HG03342 (cell line): ENCODE measurements at regions not wholly inside any gene's neighbourhood (a gene's known extent, or its start where the extent isn't known, plus 50 kb on each side); places are given as distances from the start of the nearest gene placed in this dataset.
"Not testable (repeated sequence)": the region's sequence is repeated elsewhere in the genome, so short reads cannot be mapped to it uniquely, and the experiment has no call there.

Experiments
- ATAC-seq: cut with Tn5 transposase; IDR thresholded peaks from one replicate; pipeline ENCODE4 v1.9.1; 2021; ENCODE audit warnings: mild to moderate bottlenecking, moderate library complexity; ENCODE audit not compliant: unreplicated experiment

DNA sequence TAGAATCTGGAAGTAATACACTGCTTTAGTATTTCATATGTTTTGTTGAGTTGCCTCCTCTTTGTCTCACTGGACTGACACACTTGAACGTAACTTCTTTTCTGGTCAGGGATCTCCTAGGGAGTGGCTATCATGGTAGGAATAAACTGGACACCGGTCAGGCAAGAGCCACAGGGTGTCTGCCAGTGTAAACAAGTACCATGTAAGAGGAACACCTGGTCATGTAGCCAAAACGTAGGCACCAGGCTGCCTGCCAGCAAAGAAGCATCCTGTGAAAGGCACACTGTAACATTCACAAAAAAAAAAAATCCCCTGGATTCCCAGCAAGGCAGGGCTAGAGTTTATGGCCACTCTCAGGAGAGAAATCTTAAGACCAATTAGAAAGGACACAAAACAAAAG, 372.8 kb upstream of the RND3 start:
- ATAC-seq = no peak

DNA sequence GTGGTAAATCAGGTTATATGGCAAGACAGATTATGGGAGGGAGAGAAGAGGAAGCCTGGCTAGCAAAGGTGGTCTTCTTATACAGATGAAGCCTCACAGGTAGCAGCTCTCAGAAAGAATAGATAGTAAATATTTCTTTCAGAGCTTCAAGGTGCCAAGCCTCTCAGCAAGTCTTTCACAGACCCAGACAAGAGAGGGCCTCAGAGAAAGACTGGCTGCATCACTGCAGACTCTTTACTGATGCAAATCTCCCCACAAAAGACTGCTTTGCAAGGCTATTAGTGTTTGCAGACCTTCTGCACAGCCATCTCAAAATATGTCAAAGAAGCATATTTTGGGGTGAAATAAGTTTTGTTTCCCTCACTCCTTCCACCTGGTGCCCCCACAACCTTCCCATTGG, 372.4 kb upstream of the RND3 start:
- ATAC-seq = no peak

DNA sequence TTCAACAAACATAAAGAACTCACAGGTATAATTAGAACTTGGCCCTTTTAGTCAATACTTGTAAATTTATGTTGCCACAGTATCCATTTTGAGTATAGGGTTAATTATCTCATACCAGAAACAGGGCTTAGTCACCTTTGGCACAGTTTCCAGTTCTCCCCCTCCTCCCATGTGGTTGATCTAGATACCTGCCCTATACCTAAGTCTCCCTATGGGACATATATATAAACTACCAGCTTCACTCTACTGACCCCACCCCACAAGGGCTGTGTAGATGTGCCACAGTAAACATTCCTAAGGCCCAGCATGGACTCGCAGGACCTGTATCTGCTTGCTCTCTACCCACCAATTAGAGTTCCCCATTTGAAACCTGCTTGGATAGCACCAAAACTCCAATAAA, 371.7 kb upstream of the RND3 start:
- no peak for ATAC-seq

DNA sequence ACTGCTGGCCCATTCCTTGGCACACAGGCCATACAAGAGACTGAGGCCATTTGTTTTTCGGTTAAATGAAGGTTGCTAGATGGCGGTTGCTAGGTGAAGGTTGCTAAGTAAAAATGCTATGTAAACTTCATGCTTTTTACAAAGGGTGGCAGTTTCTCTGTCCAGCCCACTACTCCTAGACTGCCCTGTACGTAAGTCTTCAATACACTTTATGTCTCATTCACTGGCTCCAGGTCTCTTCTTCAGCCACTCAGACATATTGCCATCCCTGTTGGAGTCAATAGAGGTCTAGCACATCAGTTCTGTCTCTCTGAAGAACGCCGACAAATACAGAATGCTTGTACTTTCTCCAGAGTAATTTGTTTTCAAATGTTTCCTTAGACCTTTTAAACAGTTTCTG, 370.9 kb upstream of the RND3 start:
- ATAC-seq = no peak

DNA sequence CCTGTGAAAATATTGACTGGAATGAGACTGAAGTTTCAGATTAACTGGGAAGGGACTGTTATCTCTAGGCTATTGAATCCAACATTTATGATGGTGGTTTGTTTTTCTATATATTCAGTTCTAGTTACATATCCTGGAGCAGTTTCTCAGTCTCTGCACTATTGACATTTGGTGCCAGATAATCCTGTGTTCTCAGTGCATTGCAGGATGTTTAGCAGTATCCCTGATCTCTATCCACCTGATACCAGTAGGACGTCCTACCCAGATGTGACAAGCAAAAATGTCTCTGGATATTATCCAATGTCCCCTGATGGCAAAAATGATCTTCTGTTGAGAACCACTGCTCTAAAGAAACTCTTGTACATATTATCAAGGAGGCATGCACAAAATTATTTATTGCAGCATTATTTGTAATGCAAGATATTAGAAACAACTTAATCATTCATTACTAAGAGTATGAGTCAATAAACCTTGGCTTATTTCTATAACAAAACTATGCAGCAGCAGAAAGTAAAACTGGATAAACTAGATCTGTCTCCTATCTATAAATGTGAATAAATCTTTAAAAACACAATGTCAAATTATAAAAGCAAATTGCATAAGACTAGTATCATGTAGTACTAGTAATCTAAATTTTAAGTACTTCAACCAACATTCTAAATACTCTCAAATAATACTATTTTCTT, 369.3 kb upstream of the RND3 start:
- ATAC-seq = no peak

DNA sequence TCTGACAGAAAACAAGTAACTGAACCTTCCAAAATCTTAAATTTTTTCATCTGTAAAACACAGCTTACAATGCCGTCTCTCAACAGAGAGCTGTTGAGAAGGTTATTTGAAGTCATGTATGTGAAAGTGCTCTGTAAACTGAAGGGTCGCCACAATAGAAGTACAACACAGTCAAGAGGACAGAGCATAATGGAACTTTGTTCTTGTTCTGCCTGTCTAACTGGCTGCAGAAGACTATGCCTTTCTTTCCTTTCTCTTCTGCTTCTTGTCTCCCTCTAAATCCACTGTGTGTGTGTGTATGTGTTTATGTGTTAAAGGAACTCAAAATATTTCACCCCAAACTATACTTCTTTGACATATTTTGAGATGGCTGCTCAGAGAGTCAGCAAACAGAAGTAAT, 365.8 kb upstream of the RND3 start:
- ATAC-seq = no peak

DNA sequence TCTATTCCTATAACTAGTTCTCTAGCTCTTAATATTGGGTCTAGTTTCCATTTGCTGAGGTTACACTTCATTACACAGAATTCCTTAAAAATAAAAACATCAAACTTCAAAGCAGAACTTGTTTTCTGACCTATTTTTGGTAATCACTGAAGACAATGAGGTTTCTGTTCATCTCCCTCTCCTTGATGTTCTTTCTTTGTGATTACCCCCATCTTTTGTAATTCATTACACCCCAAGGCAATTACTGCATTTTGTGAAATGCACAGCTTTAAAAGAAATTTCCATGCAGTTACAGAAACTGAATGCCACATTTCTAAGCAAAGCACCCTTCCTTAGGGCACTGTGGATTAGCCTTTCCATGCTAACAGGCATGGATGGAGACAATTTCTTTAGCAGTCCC, 363.2 kb upstream of the RND3 start:
- no peak for ATAC-seq

DNA sequence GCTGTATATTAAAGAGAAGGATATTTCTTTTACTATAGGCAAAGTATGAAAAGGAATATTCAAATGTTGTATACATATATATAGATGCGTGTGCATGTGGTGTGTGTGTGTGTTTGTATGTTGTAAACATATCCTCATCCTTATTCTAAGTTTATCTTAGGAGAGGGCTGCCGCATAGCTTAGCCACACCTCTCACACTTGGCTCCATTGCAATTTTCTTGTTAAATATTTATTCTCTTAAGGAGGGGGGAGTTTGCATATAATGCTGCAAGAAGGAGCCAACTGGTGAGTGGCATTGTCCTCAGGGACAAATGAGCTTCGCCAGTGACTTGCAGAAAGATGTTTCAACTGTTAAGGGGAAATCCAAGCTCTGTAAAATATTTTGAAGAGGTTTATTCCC, 360.1 kb upstream of the RND3 start:
- ATAC-seq = no peak

DNA sequence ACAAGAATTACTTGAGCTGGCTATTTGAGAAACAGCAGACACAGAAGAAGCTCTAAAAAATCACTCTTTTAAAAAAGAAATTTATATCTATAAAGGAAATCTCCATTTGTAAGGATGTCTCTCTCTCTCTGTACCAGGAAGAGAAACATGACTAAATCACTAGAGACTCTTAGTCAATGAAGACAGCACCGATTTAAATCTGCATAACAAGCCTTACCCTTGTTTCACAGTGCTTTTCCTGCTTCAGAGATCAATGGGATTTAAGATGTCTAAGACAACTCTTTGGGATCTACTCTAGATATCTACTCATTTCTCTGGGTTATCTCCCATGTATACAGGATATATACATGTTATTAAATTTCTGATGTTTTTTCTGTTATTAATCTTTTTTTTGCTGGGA, 359.2 kb upstream of the RND3 start:
- no peak for ATAC-seq

DNA sequence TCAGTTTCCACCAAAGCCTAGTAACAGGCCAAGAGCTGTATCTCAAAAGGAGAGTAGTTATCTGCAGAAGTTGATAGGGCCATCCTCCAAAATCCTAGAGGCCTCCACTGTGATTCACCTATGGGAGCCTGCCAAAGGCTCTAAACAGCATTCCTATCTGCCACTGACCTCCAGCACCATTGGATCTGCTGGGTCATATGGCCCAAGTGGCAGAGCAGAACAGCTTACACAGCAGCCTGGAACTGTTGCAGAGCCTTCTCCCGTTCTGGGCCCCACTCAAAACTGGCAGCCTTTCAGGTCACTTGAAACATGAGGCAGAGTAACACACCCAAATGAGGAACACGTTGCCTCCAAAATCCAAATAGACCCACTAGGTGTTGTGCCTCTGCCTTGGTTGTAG, 345.2 kb upstream of the RND3 start:
- no peak for ATAC-seq

DNA sequence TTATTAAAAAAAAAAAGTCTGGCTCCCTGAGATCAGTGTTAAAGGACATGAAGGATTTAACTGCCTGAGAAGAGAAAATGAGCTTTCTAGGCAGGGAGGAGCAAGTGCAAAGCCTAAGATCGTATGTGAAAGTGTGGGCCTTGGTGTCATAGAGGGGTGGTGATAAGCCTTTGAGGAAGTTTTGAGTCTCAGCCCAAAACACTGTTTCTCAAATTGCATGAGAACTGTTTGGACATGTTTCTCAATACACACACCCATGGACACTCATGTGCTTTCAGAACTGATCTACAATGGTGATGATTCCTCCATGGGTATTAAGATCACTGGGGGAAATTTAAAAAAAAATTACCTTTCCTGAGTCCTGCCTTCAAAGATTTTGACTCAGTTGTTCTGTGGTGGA, 336.7 kb upstream of the RND3 start:
- ATAC-seq = no peak

DNA sequence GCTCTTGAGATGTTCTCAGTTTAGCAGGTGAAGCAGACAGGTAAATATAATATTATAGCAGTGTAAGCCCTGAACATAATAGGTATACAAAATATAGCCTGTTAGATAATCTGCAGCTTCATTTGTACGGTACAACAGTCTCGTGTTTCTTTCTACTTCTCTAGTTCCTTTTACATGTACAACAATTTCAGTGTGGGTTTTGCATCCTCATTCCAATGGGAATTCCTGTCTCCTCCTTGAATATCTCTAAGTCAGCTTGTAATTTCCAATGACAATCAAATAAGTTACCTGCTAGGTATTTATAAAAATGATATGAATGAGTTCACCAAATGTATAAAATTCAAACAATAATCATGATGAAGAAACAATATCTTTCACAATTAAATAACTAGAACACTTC, 330.0 kb upstream of the RND3 start:
- no peak for ATAC-seq

DNA sequence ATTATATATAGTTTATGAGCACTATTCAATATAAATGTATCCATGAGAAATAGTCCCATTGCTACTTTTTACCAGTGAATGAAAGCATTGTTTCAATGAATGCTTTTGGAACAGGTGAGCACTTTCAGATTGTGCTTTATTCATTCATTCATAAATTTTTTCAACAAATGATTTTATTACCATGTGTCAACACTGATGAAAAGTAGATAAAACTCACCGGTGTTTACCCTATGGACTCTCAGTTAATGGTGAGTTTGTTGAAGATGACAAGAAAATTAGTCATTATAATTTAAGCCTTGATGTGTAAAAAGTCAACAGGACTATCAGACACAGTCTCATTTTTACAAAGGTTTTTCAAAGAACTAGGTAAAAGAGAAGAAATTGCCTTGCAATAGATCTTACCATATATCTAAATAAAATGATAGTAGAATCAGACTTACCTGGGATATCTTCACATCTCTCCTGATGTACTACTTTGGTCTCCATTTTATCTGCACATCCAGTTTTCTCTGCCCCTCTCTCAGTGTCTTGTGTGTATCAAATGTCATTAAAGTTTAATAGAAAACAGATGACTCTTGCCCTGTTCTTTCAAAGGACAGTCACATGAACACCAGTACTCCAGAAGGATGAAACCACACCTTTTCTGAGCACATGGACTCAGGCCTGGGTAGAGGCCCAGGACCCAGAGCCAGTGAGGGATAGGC, 325.3 kb upstream of the RND3 start:
- no peak for ATAC-seq

DNA sequence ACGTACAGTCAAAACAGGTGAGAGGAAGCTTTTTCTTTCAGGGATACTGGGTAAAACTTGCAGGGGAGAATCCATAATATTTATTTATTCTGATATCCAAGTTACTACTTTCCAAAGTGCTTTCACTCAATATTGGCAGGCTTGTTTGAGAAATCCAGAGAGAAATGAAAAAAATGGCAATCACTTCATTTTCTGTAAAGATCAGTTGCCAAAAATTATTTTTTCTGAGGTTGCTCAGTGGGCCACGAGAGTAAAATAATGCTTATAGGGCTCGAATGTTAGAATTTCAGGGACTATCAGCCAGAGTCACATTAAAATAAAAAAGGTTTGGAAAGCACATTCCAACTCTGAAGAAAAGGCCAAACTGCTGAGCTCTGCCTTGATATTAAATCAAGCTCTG, 324.6 kb upstream of the RND3 start:
- no peak for ATAC-seq

DNA sequence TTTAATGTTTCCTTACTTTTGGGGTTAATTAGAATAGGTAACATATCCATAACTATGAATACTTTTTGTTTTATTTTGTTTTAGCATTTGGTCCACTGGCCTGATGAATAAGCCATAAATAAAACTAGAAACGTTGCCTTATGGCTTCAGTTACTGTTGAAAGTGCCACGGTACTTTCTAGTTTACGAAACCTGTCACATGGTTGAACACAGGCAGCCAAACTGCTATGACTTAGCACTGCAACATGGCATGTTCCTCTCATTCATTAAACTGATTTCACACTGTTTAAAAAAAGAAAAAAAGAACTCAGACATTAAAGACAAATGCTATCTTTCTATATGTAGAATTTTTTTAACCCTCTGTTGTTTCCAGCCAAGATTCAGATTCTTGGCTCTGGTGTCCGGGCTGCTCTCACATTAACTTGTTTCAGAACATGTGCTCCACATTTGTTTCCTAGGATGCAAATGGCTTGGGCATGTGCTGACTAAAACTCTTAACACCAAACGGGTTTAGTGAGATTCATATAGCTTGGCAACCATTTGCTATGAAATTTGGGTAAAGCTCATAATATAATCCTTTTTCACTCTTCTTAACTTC, 323.9 kb upstream of the RND3 start:
- ATAC-seq = no peak

DNA sequence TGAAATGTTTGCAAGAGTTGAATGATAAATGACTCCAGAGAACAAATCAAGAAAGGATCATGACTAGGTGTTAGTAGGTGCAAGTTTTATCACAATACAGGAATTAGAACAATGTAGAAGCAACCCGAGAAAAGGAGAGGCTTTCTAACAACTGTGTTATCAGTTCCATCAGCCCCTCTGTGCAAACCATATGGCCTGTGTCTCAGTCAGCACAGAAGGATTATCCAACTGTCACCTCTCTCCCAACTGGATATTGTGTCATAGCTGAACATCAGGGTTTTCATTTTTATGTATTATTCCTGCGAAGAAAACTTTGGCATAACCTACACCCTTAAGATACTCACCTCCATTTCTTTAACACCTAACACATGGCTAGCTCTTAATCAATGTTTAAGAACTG, 321.6 kb upstream of the RND3 start:
- no peak for ATAC-seq

DNA sequence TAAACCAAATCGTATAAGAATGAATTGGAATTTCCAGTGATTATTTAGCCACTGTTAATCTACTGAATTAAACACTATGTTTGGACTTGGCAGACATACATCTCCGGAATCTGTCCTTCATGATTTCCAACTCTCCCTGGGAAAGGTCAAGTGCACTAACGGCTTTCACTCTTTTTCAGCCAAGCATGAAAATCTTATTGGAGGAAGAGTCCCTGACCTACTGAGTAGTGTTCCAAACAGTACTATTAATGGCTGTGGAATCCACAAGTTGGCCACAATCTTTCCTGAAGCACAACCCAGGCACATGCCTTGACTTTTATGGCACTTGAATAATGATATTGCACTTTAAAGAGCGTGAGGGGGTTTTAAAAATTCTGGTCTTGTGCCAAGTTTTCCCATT, 318.9 kb upstream of the RND3 start:
- ATAC-seq = no peak

DNA sequence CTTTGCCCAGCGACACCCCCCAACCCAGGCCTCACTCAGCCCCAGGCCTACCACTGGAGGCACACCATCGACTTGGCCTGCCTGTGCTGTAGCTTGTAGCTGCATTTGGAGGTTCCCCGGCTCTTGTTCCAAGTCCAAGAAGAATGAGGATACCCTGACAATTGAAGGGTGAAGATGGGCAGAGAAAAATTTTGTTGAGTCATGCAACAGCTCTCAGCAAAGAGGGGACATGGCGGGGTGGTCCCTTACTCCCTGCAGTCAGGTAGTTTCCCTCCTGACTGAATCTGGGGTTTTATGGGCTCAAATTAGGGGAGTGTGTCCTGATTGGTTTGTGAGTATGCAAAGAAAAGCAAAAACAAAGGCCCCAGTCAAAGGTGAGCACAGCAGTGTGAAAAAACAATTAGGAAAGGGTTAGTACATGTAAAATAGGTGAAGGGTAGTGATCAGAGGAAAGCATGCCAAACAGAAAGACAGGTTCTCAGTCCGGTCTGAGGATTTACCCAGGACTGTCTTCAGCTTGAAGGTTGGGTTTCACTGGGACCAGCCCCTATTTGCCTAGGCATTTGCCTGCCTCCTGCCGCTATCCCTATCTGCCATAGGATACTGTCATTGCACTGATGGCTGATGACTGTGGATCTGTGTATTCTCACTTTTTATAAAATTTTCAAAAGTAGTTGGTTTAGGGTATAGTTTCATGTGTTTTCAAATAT, 316.4 kb upstream of the RND3 start:
- ATAC-seq = no peak

DNA sequence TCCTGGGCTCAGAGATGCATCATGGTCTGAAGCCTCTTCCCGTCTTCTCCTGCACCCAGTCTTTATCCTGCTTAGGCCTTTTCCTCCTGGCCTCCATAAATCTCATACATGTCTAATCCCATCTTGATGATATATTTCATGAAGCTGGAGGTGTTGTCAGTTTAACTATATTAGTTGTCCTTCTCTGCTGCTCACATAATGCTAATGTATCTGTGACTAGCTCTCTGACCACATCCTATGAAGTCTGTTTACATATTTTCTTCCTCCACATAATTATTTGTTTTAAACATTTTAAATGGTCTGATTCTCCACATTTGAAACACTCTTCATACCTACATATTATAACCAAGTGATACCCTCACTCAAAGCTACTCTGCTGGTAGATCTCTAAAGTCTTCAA, 315.2 kb upstream of the RND3 start:
- no peak for ATAC-seq

DNA sequence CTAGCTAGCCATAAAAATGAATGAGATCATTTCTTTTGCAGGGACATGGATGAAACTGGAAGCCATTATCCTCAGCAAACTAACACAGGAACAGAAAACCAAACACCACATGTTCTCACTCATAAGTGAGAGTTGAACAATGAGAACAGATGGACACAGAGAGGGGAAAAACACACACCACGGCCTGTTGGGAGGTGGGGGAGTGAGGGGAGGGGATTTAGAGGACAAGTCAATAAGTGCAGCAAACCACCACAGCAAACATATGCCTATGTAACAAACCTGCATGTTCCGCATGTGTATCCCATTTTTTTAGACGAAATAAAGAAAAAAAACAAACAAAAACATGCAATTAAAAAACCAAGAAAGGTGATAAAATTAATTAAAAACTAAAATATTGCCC, 308.8 kb upstream of the RND3 start:
- not testable (repeated sequence) for ATAC-seq

DNA sequence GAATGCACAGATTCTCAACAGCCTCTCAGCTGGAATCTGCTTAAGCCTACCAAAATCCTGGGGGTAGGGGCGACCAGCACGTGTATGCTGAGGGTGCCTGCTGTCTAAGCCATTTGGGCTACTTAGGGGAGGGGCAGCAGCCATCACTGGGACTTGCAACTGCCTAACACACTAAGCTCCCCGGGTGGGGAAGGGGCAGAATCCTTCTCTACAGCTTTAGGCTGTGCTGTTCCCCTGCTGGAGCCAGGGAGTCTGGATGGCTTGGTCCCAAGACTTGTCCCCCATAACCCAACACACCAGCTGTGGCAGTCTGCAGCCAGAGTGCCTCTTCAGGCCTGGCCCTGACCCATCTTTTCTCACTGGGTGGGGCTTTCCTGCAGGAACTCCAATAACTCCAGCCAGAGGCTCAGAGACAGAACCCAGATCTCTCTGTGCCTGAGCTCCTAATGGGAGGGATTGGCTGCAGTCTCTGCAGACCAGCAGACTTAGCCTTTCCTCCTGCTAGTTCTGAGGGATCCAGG, 305.4 kb upstream of the RND3 start:
- ATAC-seq = no peak

DNA sequence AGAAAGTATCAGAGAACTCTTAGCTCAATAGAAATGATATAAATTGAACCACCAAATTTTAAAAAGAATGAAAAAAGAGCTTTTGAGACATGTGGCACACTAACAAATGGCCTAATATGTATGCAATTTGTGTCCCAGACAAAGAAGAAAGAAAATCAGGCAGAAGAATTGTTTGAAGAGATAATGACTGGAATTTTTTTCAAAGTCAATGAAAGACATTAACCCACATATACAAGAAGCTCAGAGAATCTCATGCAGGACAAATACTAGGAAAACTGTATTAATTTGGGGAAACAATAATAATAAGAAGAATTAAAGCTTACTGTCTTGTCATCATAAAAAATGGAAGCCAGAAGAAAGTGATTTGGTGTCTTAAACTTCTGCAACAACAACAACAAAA, 304.1 kb upstream of the RND3 start:
- ATAC-seq = no peak
